RKO (cell line): ENCODE measurements at regions not wholly inside any gene's neighbourhood (a gene's known extent, or its start where the extent isn't known, plus 50 kb on each side); places are given as distances from the start of the nearest gene placed in this dataset.
"Not testable (repeated sequence)": the region's sequence is repeated elsewhere in the genome, so short reads cannot be mapped to it uniquely, and the experiment has no call there.

Experiments used
- DNase-seq: peaks from one replicate; pipeline ENCODE4 v3.0.0-alpha.2; 2016; ENCODE audit warnings: low spot score

DNA sequence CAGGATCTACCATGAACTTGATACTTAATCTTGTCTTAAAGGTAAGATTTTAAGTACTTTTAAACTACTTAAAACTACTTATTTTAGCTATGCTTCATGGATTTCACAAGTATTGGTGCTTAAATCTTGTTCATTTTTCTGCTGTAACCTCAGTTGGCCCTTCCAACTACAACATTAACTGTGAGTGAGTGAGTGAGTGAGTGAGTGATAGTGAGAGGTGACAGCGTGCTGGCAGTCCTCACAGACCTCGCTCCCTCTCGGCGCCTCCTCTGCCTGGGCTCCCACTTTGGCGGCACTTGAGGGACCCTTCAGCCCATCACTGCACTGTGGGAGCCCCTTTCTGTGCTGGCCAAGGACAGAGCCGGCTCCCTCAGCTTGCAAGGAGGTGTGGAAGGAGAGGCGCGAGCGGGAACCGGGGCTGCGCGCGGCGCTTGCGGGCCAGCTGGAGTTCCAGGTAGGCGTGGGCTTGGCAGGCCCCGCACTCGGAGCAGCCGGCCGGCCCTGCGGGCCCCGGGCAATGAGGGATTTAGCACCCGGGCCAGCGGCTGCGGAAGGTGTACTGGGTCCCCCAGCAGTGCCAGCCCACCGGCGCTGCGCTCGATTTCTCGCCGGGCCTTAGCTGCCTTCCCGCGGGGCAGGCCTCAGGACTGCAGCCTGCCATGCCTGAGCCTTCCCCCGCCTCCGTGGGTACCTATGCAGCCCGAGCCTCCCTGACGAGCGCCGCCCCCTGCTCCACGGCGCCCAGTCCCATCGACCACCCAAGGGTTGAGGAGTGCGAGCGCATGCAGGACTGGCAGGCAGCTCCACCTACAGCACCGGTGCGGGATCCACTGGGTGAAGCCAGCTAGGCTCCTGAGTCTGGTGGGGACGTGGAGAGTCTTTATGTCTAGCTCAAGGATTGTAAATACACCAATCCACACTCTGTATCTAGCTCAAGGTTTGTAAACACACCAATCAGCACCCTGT, 1558.6 kb upstream of the SEL1L start:
- not testable (repeated sequence) for DNase-seq

DNA sequence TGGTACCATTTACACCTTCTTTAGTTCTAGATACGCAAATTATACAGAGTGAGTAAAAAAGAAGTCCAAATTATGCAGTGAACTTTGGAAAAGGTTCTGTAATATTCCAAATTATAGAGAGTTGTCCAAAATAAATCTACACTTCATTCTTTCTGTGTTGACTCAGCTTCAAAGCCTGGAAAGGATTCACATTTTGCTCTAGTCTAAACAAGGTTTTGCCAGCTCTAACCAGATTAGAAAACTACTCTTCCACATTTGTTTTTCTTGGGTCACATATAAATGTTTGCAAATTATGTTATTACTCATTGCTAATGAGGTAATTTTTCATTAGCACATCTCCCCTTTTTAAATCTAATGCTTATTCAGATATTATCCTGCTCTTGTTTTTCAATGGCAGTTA, 1562.4 kb upstream of the SEL1L start:
- no peak for DNase-seq

DNA sequence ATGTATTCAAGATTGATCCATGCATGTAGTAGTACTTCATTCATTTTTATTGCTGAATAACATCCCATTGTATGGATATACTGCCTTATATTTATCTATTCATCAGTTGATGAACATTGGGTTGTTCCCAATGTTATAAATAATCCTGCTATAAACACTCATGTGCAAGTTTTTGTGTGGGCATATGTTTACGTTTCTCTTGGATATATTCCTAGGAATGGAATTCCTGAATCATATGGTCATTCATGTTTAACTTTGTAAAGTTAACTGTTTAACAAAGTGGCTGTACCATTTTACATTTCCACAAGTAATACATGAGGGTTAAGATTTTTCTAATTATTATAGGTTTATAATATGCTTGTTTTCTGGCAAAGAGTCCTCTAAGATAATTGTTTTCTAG, 1568.2 kb upstream of the SEL1L start:
- DNase-seq: no peak

DNA sequence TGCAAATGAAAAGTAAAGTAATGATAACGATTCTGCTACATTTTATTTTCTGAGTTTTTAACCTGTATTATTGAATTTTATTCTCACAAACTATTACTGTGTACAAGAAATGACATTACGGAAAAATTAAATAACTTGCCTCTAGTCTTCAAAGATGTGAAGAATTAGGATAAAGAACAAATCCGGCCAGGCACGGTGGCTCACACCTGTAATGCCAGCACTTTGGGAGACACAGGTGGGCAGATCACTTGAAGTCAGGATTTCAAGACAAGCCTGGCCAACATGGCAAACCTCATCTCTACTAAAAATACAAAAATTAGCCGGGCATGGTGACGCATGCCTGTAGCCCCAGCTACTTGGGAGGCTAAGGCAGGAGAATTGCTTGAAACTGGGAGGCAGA, 1584.4 kb upstream of the SEL1L start:
- DNase-seq: no peak

DNA sequence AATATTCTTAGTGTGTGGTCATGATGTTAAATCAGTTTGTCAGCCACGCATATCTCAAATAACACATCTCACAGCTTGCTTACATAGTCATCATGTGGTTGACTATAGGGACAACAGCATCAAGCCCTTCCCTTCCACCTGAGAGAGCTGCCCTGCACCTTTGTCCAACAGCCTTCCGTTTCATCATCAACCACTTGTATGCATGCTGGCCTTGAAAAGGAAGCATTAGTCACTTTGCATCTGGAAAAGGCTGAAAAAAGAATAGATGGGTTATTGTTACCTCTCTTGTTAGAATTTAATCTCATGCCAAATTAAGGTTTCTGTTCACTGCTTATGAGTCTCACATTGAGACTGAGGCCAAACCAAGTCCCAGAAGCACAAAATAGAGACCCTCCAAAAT, 1586.5 kb upstream of the SEL1L start:
- no peak for DNase-seq

DNA sequence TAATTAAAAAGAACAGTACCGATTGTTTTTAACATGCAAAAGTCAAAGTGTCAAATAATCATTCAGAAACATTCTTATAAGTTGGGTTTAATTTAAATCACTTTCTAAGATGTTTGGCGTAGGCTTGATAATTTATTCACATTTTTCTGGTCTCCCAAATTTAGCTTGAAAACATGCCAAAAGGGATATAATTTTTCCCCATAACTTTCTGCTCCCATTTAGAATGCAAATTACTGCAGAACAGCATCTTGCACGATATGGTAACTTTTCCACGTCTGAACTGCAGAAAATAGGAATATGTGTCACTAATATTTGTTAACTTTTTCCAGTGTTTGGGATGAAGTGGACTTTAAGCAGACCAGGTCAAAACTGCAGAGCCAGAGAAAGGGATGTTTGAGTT, 1592.4 kb upstream of the SEL1L start:
- no peak for DNase-seq

DNA sequence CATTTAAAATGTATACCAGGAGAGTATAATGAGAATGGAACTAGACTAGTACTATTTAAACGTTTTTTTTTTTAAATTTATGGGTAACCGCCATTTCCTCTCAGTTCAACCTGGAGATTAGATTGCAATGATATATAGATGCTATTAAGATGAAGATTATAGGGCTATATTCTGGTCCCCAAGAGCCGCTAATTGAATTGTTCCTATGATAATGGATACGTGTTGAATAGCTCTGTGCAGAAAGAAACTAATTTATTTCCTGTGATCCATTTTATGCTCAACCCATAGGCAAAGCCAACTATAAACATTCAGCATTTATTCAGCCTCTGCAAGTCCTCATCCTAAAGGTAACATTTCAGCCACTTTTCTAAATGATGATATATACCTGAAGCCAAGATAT, 1595.1 kb upstream of the SEL1L start:
- DNase-seq: no peak

DNA sequence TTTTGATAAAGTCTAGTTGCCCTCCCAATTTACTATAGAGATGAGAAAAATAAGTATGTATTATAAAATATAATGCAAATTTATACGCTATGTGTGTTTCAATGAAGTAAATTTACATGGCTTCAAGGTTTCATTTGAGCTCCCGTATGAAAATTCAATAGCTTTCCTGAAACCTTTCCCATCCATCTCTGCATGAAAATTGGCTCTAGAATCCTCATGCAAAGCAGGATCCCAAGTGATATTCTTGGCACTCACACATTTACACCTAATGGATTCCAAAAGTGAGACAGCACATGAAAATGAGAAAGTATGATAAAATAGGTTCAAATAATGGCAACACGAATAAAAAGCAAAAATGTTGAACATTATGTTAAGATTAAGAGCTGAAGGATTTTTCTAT, 1595.8 kb upstream of the SEL1L start:
- no peak for DNase-seq

DNA sequence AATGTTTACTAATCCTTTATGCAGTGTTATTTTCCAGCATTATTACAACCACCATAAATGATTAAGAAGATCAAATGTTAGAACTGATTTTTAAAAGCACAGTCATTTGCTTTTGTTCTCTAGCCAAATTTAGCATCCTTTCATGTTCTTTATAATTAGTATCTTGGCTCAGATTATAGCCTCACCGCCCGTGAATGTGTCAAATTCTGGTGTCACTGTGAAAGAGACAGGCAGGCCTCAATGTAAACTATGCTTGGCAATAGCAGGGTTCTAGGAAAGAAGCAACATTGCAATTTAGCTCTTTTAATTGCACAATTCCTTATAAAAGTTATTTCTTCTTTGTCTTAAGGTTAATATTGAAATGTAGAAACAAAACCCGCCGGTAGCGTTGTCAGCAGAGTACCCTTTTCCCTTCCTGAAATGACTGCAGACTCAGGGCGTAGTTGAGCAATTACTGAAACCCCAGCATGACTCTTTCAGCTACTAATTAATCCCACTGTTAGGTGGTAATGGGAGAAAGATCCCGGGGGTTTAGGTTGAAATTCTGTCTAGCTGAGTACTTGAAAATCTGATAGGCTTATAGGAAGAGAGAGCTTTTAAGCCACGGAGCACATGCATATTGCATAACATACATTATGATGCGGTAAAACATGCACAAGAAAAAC, 1600.5 kb upstream of the SEL1L start:
- DNase-seq: no peak

DNA sequence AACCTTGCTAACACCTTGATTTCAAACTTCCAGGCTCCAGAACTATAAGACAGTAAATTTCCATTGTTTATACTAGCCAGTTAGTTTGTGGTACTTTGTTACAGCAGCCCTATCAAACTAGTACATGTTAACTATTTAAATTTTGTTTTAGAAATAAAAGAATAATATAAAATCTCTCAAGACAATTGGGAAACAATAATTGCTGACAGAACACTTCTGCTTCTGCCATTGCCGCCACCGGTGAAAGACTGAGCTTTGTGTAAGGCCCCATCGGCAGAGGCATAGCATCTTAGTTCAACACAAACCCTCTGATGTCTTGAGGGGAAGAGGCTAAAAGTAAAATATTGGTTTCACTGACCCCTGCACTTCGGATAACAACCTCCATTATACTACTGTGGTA, 1607.1 kb upstream of the SEL1L start:
- no peak for DNase-seq

DNA sequence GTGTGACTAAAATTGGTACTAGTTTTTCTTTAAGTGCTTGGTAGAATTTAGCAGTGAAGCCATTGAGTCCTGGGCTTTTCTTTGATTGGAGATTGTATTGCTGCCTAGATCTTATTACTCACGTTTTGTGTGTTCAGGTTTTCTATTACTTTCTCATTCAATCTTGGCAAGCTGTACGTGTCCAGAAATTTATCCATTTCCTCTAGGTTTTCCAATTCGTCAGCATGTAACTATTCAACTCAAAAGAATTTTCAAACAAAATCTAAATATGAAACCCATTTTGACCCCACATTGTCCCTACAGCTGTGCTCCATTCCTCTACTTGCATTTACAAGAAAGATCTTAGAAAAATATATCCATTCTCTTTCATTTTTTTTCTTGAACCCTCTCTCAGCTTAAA, 1613.4 kb upstream of the SEL1L start:
- DNase-seq: no peak

DNA sequence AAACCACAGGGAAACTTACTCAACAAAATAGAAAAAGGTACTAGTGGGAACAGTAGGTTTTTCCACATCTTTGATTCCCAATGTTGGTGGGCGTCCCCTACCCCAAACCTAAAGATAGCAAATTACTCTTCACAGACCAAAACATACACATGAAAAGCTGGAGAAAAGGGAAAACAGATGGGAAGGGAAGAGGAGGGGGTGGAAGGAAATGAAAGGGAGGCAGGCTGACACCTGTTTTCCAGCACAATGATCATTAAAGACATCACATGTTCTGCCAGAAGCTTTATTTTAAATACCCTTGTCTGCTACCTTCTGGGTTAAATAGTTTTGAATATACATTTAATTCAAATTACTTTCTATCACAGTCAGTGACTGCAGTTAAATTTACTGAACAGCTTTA, 1617.9 kb upstream of the SEL1L start:
- DNase-seq: no peak

DNA sequence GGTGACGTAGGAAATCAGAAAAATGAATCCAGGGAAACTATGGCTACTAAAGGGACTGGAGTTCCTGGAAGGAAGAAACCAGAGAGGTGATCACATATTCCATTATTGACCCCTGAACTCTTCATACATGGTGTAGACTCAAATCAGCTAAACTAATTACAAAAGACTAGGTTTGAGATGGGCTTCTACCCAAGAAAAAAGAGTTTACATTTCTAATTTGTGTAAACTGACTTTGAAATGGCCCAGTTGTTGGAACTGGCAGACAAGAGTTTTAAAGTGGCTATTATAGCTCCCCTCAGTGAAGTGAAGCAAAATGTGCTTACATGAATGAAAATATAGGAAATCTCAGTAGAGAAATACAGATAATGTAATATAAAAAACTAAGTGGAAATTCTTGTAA, 1619.4 kb upstream of the SEL1L start:
- DNase-seq: no peak

DNA sequence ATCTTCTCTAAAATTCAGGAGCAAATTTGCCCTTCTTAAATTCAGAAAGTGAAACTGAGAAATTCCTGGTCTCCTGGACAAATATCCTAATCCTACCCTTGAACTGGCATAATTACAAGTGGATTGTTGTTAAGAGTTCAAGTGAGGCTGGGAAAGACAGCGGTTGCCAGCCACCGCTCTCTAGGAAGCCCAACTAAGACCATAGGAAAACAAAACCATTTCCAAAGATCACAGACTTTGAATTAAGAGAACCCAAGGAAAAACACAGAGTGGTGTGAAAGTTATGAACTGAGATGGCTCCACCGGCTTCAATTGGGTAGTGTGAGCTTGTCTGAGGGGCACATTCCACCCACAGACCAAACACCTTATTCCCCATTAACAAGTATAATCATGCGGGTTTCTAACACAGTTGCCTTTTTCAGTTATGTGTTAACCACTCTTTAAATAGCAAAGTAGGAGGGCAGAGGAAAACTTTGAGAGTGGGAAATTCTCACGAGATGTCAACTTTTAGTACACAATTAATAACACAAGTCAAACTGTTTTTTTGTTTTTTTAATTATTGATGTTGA, 1628.8 kb upstream of the SEL1L start:
- no peak for DNase-seq

DNA sequence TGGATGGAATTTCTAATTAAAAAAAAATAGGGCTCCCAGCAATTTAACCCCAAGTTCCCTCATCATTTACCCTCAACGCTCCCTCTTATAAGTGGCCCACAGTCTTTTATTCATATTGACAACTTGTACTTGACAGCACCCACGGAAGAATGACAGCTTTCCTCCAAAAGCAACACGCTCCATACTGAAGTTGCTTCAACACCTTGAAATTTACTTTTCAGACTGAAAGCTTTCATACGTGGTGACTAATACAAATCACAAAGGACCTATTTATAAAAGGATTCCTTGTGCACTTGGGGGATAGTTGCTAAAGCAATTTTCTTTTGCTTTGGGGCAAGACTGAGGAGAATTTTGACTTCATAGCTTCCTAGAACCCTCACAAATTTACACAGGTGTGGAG, 1629.4 kb upstream of the SEL1L start:
- DNase-seq: no peak

DNA sequence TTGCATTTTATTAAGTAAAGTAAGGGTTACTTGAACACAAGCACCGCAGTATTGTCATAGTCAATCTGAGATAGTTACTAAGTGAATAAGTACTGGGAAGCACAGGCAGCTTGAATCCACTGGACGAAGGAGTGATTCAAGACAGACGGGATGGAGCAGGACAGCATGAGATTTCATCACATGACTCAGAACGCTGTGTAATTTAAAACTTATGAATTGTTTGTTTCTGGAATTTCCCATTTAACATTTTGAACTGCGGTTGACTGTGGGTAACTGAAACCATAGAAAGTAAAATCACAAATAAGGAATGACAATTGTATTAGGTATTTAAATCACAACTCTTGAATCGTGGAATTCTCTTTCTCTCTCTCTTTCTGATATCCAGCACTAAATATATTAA, 1630.4 kb upstream of the SEL1L start:
- no peak for DNase-seq

DNA sequence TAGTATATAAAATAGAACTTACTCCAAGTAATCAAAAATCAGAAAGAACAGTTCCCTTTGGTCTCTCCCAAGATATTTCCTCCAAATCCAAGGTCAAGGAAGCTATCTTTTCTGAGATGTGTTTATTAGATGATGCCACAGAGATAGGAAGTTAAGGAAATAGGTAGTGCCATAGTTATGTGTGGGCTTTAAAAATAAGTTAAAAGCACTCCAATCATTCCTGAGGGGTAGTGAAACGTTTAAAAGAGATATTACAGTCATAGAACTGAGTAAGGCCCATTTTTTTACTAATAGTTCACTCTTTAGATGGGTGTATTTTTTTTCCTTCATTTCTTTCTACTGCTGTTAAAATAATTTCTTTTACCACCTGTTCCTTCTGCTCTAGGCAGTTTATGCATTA, 1630.9 kb upstream of the SEL1L start:
- no peak for DNase-seq

DNA sequence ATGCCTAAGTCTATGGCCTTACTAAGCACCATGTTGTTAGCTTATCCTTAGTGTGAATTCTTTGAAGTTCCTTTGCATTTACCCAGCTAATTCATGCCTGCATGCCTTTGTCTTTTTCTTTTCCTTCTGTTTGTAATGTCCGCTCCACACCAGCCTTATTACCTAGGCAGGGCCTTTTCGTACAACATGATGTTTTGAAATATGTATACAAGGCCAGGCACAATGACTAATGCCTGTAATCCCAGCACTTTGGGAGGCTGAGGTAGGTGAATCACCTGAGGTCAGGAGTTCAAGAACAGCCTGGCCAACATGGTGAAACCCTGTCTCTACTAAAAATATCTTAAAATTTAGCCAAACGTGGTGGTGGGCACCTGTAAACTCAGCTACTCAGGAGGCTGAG, 1636.5 kb upstream of the SEL1L start:
- no peak for DNase-seq

DNA sequence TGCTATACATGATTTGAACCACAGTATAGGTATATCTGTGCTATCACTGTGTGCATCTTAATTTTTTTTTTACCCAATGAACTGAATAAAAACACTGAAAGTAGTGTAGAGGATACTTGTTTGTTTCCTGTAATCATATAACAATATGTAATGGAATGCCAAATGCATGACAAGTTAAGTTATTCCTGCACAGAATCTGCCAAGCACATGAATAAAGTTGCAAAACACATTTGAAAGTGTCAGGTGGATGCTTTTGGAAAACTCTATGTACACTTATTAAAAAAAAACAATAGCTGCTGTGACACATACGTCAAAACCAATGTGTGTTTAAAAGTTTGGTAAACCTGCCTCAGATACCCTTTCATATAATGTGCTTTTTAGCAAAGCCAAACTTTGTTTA, 1638.1 kb upstream of the SEL1L start:
- DNase-seq: no peak

DNA sequence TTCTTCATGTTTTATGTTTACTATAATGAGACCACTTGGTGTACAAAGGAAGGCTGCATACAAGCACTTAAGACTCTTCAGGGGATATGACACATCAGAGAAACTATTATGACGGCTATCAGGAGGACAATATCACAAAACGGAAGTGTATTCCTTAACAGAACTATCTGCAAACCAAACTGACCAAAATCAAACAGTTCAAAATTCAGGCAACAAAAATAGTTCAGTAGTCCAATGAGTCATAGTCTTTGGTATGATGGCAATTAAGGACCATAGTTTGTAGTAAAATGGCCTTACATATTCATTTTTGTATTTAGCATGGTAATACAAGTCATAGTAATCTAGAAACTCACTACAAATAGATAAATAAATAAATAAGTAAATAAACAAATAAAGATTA, 1638.7 kb upstream of the SEL1L start:
- no peak for DNase-seq

DNA sequence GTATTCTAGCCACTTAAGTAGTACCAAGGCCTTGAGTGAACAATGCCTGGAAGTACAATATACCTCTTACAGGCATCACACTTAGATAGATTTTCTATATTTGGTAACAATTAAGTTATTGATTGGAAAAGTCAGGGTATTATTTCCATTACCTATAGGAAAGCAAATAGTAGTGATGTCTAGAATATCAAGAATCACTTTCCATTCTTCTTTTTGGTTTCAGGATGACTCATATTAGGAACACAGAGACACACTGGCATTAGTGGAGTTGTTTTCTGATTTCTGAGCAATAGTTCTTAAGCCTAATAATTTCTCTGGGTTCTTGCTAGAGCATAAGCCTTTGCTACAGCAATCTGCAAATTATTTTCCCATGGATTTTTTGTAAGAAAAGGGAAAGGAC, 1640.0 kb upstream of the SEL1L start:
- no peak for DNase-seq

DNA sequence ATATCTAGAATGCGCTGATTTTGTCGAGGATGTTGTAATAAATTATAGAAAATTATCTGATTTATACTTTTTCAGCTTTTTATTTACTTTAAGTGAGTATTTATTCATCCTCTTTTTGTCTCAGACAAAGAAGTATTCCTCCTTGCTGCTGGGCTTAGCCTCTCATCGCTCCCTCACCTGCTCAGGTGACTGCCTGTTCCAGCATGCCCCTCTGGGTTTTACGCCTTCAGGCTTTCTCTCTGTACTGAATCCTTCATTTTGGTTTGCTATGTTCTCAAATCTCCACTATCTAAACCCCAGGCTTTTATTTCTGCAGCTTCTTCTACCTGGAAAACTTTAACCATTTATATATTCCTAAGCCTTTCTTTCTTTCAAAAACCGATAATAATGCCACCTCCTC, 1650.9 kb upstream of the SEL1L start:
- DNase-seq: no peak

DNA sequence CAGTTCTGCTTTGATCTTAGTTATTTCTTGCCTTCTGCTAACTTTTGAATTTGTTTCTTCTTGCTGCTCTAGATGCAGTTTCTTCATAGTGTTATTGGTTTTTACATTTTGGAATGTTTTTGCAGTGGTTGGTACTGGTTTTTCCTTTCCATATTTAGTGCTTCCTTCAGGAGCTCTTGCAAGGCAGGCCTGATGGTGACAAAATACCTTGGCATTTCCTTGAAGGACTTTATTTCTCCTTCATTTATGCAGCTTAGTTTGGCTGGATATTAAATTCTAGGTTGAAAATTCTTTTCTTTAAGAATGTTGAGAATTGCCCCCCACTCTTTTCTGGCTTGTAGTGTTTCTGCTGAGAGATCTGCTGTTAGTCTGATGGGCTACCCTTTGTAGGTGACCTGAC, 1654.7 kb upstream of the SEL1L start:
- DNase-seq: not testable (repeated sequence)
